ENCODE measurements at regions not wholly inside any gene's neighbourhood (a gene's known extent, or its start where the extent isn't known, plus 50 kb on each side); places are given as distances from the start of the nearest gene placed in this dataset.

- H3K4me3 ChIP-seq (replicated peaks in 1 of 3; ENCODE audit: insufficient read depth in 1 of 3, low read depth in 2 of 3, low read length in 3 of 3), result no peak overlapping the region
- intact Hi-C loops (cut with micrococcal nuclease; ENCODE audit: unreplicated experiment) (no loop called here), in situ Hi-C loops (cut with HindIII; ENCODE audit: extremely low pct_ligation_motif_present, low pct_unique_long_range_greater_than_20kb) (no loop called here)
- H3K27ac ChIP-seq (ENCODE audit: extremely low read length, insufficient read depth, low read length), result no peak overlapping the region
- H3K4me1 ChIP-seq (ENCODE audit: insufficient read depth, low read length), result no peaks in the 10 kb centered on the region
- no peak for ATAC-seq
- WGBS (ENCODE audit: low lambda C conversion rate), result 3% methylated on average over 1 of the region's 1 CpG
- POLR2A ChIA-PET, result no interaction called here
- no peaks in the 10 kb centered on the region for H3K27me3 ChIP-seq (ENCODE audit: control insufficient read depth in 1 of 2, insufficient read depth in 2 of 2, low read length in 2 of 2)
- H3K9me3 ChIP-seq (ENCODE audit: low read length), result no peaks in the 10 kb centered on the region
- no peaks in the 10 kb centered on the region for H3K36me3 ChIP-seq (replicated peaks in 1 of 2; ENCODE audit: control insufficient read depth in 1 of 2, insufficient read depth in 2 of 2, low read length in 2 of 2)
- no peak for FAIRE-seq
- H2AFZ ChIP-seq (ENCODE audit: low read length), result no peak overlapping the region
- H3K9ac ChIP-seq (ENCODE audit: insufficient read depth, low read depth, low read length), result no peak overlapping the region
- no peak for TF ChIP-seq ZNF841 (CRISPR knock-in tag; IDR thresholded peaks at IDR 0.05; ENCODE audit: borderline replicate concordance)
- no peak for TF ChIP-seq FOXP1 (IDR thresholded peaks at IDR 0.05)
- TF ChIP-seq FOXP1 (CRISPR knock-in tag; IDR thresholded peaks at IDR 0.05), result no peak
- TF ChIP-seq MAFK (conservative IDR thresholded peaks at IDR 0.05 in 1 of 2, IDR thresholded peaks at IDR 0.05 in 1 of 2; ENCODE audit: low read length in 2 of 2), result peak; percentile 49 to 64
- TF ChIP-seq ZNF580 (CRISPR knock-in tag; IDR thresholded peaks at IDR 0.05; ENCODE audit: borderline replicate concordance, low read depth), result no peak
- no peak for TF ChIP-seq PHF20 (CRISPR knock-in tag; IDR thresholded peaks at IDR 0.05)
- no peak for TF ChIP-seq THAP7 (CRISPR knock-in tag; IDR thresholded peaks at IDR 0.05)
- no peak for TF ChIP-seq BCL3 (CRISPR knock-in tag; IDR thresholded peaks at IDR 0.05)
- no peak for TF ChIP-seq TIGD3 (CRISPR knock-in tag; IDR thresholded peaks at IDR 0.05; ENCODE audit: borderline replicate concordance)
- TF ChIP-seq AKNA (CRISPR knock-in tag; IDR thresholded peaks at IDR 0.05; ENCODE audit: borderline replicate concordance), result no peak
- peak; percentile 51; the same call in 1 of the 2 replicates for TF ChIP-seq MAFF (IDR thresholded peaks at IDR 0.05; ENCODE audit: low read depth, low read length)
- no peak overlapping the region for H3K4me2 ChIP-seq (ENCODE audit: low read depth, low read length)
- CTCF ChIA-PET (ENCODE audit: low intra/inter-chr PET ratio, low total read pairs), result no interaction called here
- DNase-seq (ENCODE audit: low spot score), result no peak
- BruUV-seq (replicated peaks), result no TSS peak
- H3K79me2 ChIP-seq (ENCODE audit: insufficient read depth, low read length), result no peaks in the 10 kb centered on the region
- H4K20me1 ChIP-seq (ENCODE audit: insufficient read depth, low read length), result no peaks in the 10 kb centered on the region
These were observed 208.3 kb downstream of the TRAM1L1 start for GRCh38 chr4:116877069-116877468.

Data from HepG2 (cell line).